ENCODE measurements at regions not wholly inside any gene's neighbourhood (a gene's known extent, or its start where the extent isn't known, plus 50 kb on each side); places are given as distances from the start of the nearest gene placed in this dataset.
"Not testable (repeated sequence)": the region's sequence is repeated elsewhere in the genome, so short reads cannot be mapped to it uniquely, and the experiment has no call there.

DNA sequence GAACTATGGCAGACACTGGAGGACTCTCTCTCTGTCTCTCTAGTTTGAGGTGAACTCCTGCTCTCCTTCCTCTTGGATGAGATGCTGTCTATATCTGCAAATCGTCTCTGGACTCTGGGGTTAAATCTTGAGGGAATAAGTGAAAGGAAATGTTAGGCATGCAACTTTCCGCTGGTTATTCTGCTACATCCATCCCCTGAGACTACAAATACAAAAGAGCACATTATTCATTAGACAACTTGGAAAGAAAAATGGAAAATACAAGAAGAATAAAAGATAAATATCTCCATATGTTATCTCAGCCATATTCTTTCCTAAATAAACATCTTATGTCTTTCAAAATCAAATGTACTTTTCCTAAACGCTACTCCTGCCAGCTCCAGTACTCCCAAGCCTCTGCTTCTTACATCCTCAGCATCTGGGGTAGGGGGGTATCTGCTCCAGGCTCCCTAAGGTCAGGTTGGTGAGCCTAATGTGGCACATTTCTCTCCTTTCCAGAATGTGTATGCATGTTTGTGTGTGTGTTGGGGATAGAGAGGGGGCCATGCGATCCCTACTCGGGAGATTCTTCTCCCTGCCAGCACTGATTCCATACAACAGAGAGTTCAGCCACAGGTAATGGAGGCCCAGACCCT lies 102.9 kb upstream of the FSCB start:
- no peak for DNase-seq

DNA sequence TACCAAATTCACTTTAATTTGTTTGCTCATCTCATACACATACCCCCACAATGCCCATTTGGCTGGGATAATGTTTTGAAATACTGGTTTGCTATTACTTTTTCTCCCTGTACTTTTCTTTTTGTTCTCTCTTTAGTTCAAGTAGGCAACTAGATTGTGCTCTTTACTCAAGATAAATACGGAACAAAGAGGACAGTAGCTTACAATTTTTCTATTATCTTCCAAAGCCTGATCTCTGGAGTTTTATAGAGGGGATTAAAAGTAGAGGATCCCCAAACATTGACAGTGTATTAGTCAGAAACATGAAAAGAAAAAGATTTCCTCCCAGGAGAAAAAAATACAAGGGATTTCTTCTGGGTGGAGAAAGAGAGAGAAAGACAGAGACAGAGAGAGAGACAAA lies 102.1 kb upstream of the FSCB start:
- DNase-seq, result no peak

DNA sequence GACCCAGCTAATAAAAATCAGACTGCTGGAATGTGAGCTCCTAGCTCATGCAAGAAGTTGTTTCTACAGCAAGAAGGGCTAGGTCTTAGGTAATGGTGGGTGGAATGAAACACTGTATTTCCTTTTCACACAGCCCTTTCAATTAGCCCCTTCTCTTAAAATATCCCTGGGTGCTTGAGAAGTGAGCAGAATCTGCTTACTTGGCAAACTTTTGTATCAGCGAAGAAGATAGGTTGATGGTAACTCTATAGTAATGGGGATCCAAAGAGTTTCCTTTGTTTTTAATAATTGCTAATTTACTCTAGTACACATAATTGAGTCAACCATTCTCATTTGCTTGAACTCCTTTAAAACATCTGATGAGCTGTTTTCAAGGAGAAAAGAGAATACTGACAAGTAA lies 100.6 kb upstream of the FSCB start:
- no peak for DNase-seq

DNA sequence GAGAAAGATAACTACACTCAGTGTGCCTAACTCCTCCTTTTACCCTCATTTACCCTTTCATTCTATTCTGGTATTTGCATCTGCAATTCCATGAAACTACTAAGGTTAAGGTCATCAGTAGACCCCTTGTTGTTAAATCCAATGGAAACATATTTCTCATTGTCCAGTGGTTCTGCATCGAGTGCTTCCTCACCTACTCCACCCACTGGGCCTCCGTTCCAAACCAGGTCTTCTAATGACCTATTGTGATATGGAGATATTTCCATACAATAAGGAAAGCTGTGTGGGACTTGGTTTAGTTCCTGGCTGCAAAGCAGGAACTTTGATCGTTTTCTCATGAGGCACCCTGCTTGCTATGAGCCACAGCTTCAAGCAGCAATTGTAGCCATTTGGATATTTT lies 99.5 kb upstream of the FSCB start:
- no peak for DNase-seq

DNA sequence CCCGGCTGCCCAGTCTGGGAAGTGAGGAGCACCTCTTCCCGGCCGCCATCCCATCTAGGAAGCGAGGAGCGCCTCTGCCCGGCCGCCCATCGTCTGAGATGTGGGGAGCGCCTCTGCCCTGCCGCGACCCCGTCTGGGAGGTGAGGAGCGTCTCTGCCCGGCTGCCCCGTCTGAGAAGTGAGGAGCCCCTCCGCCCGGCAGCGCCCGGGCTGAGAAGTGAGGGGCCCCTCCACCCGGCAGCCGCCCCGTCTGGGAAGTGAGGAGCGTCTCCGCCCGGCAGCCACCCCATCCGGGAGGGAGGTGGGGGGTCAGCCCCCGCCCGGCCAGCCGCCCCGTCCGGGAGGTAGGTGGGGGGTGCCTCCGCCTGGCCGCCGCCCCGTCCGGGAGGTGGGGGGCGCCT lies 94.2 kb upstream of the FSCB start:
- DNase-seq, result not testable (repeated sequence)

DNA sequence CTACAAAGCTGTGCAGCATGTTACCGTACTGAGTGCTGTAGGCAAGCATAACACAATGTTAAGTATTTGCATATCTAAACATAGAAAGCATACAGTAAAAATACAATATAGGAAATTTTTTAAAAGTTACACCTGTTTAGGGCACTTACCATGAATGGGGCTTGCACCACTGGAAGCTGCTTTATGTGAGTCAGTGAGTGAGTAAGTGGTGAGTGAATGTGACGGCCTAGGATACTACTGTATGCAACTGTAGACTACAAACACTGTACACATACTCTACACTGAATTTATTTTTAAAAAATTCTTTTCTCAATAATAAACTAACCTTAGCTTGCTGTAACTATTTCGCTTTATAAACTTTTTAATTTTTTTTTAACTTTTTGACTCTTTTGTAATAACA lies 82.1 kb upstream of the FSCB start:
- DNase-seq, result no peak

DNA sequence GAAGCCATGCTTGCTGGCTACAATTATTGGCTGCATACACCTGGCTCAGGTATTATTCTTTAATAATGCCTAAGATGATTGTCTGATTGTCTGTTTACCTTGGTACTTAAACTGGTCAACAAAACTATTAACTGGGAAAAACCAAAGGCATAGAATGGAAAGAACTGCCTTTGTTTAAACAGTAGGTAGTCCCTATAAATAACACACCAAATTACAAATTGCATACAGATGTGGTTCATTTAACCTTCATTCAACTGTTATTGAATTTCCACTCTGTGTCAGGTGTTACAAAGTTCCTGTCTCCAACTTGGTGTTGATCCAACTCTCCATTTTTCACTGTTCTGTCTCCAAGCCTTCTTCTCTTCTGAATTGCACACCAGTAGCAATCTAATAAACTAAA lies 79.8 kb upstream of the FSCB start:
- no peak for DNase-seq

DNA sequence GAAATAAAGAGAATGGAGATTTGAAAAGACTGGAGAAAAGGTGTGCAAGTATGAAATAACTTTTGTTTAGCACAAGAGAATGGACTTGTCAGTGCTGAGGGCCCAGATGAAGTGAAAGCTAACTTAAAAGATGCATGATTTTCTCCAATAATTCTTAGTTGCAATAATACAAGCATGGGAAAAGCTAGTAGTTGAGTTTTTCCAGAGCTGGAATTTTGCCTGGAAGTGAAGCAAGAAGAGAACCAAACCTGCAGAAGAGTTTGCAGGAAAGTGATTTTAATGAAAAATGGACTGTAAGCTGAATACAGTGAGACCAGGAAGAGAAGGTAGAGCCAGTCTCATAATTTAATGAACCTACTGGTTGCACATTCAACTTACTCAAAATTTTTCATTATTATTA lies 69.3 kb upstream of the FSCB start:
- DNase-seq, result no peak

DNA sequence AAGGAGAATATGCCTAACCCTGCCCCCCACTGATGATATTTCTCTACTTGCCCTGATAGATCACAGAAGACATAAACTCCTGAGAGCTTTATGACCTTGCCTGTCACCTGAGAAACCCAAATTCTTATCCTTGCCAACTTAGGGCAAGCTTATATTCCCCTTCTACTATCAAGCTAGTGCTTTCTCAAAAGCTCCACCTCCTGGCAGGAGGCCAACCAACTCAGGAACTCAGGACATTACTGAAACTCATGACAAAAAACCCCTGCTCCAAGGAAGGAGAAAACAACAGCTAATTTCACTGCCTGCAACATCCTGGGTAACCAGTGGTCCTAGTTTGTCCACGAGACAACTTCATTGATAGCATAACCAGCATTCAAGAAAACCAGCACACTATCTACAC lies 60.9 kb upstream of the FSCB start:
- DNase-seq, result no peak

DNA sequence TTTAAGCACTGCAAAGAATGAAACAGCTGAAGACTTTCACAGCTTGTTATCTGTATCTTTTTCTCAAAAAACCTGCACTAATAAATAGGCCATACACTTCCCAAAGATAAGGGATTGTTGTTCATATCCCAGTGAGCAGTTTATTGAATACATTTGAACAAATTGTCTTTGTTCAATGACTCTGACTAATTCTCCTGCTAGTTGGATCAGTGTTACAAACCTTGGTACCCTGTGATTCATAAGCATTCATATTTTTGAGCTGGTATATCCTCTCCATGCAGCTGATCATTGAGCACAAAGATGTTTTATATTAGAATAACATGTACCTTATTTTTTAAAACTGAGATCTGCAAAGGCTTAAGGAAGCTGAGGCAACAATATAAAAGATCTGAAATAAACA lies 58.9 kb upstream of the FSCB start:
- no peak for DNase-seq

DNA sequence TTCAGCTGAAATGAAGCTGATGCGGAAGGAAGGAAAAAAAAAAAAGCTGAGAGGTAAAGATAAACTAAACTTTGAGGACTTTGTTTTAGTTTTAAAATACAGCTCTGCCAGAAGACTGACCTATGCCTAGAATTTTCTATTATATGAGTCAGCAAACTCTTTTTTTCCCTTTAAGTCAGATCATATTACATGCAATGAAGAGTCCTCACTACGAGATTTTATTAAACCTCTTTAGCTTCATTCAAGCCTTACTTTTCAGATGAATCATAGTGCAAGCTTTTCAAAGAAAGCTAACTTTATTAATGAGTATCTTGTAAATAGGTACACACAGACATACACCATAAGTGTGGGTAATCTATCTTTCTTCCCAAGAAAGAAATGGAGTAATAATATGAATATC lies 57.8 kb upstream of the FSCB start:
- no peak for DNase-seq

All from SW 1271 (cell line).